Keratinocyte (primary cell): ENCODE measurements at regions not wholly inside any gene's neighbourhood (a gene's known extent, or its start where the extent isn't known, plus 50 kb on each side); places are given as distances from the start of the nearest gene placed in this dataset.

Experiments used
- DNase-seq: peaks from one replicate; pipeline ENCODE4 v3.0.0-alpha.2; 2011; ENCODE audit warnings: low read depth, missing footprints, low spot score
- FAIRE-seq: peaks from 2 replicates; lab custom pipeline; 2011; peaks lifted over from hg19 to GRCh38; lab: Jason Lieb, UNC
- H2AFZ ChIP-seq: 2 replicates; pipeline ENCODE4 v1.6.0; 2012; ENCODE audit warnings: low read length, control low read depth, inconsistent platforms; ENCODE audit not compliant: control insufficient read depth
- H3K27ac ChIP-seq: 2 replicates; pipeline ENCODE4 v1.5.1; 2011; ENCODE audit warnings: low read length; ENCODE audit not compliant: control insufficient read depth, insufficient read depth
- H3K27me3 ChIP-seq: 3 replicates; pipeline ENCODE4 v1.6.0; 2011; ENCODE audit warnings: low read length; ENCODE audit not compliant: control insufficient read depth, insufficient read depth; ENCODE audit errors: extremely low read depth
- H3K36me3 ChIP-seq, 2 experiments: 2 replicates in 1 of 2; 3 replicates in 1 of 2; pipeline ENCODE4 v1.5.1; 2011; ENCODE audit warnings: low read length in 2 of 2, mild to moderate bottlenecking in 1 of 2; ENCODE audit not compliant: control insufficient read depth in 2 of 2, insufficient read depth in 2 of 2; ENCODE audit errors: extremely low read depth in 1 of 2
- H3K4me1 ChIP-seq: 3 replicates; pipeline ENCODE4 v1.5.1; 2011; ENCODE audit warnings: low read length; ENCODE audit not compliant: control insufficient read depth, insufficient read depth; ENCODE audit errors: extremely low read depth
- H3K4me2 ChIP-seq: 3 replicates; pipeline ENCODE4 v1.6.0; 2011; ENCODE audit warnings: low read depth, low read length; ENCODE audit not compliant: control insufficient read depth, insufficient read depth; ENCODE audit errors: extremely low read depth
- H3K4me3 ChIP-seq, 3 experiments: fragments of 200-600 bp in 1 of 3; sonication (generic) in 1 of 3; 2 replicates in 2 of 3; 3 replicates in 1 of 3; pipeline ENCODE4 v1.5.1; 2011 to 2016; ENCODE audit warnings: low read length in 3 of 3, mild to moderate bottlenecking in 3 of 3, control low read depth in 2 of 3, inconsistent platforms in 1 of 3, low read depth in 1 of 3, mixed read lengths in 1 of 3, mixed run types in 1 of 3, moderate library complexity in 1 of 3; ENCODE audit not compliant: control insufficient read depth in 2 of 3, insufficient read depth in 2 of 3; ENCODE audit errors: extremely low read depth in 1 of 3
- H3K79me2 ChIP-seq: 2 replicates; pipeline ENCODE4 v1.6.0; 2012; ENCODE audit warnings: low read length; ENCODE audit not compliant: control insufficient read depth, insufficient read depth
- H3K9ac ChIP-seq: 3 replicates; pipeline ENCODE4 v1.6.0; 2011; ENCODE audit warnings: low read length; ENCODE audit not compliant: control insufficient read depth, insufficient read depth; ENCODE audit errors: extremely low read depth
- H3K9me1 ChIP-seq: 3 replicates; pipeline ENCODE4 v1.6.0; 2011; ENCODE audit warnings: low read length; ENCODE audit not compliant: control insufficient read depth, insufficient read depth; ENCODE audit errors: extremely low read depth
- H3K9me3 ChIP-seq: 2 replicates; pipeline ENCODE4 v1.5.1; 2012; ENCODE audit warnings: low read depth, low read length; ENCODE audit not compliant: control insufficient read depth
- H4K20me1 ChIP-seq: 3 replicates; pipeline ENCODE4 v1.6.0; 2011; ENCODE audit warnings: low read length; ENCODE audit not compliant: control insufficient read depth, insufficient read depth; ENCODE audit errors: extremely low read depth
- EZH2 ChIP-seq: IDR thresholded peaks from one replicate; pipeline ENCODE4 v1.6.1; 2012; ENCODE audit warnings: inconsistent platforms, mild to moderate bottlenecking, low read length, moderate library complexity
- dilution Hi-C: fragments of 300-500 bp; cut with MboI; formaldehyde crosslinking; loops from one replicate; pipeline ENCODE4 v1.7.0; 2020; ENCODE audit warnings: low sequenced_read_pairs; ENCODE audit not compliant: extremely low pct_ligation_motif_present
- TF ChIP-seq, protein P1 (sequence below), 3 experiments: IDR thresholded peaks in 1 of 3; conservative IDR thresholded peaks in 1 of 3; optimal IDR thresholded peaks in 1 of 3; 2 replicates in 2 of 3; 3 replicates in 1 of 3; pipeline versions ENCODE3 to v1.5.1; 2011; ENCODE audit warnings: low read length in 3 of 3, mild to moderate bottlenecking in 3 of 3, moderate library complexity in 2 of 3, control low read depth in 1 of 3, inconsistent platforms in 1 of 3; ENCODE audit not compliant: insufficient read depth in 2 of 3; ENCODE audit errors: extremely low read depth in 1 of 3

DNA sequence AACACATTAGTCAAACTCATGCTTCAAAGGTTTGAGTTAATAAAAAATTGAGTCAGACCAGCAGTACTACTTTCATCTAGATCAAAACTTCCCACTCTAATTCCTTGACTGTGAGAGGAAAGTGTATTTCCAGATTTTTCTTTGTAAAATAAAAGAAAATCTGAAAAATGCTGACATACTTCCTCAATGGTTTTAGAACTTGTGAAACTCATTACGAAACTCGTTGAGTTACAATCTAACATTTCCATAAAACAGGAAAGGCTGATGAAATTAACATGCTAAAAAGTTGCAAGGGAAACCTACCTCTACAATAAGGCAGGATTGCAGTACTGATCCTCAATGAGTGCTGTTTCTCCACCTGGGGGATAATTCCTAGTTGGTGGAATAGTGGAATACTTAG, 217.8 kb upstream of the HCCS start:
- Histone ChIP-seq H3K79me2 (no peaks in the 10 kb centered on the region), H3K9me3 (no peaks in the 10 kb centered on the region), H3K27me3 (no peaks in the 10 kb centered on the region), H3K4me3 (no peak overlapping the region), H3K4me1 (no peaks in the 10 kb centered on the region), H3K27ac (no peak overlapping the region), H3K36me3 (no peaks in the 10 kb centered on the region), H2AFZ (no peak overlapping the region), H3K4me2 (no peak overlapping the region), H3K9me1 (no peaks in the 10 kb centered on the region), H4K20me1 (no peaks in the 10 kb centered on the region), H3K9ac (no peak overlapping the region)
- no peak for TF ChIP-seq EZH2
- TF ChIP-seq, protein P1, sequence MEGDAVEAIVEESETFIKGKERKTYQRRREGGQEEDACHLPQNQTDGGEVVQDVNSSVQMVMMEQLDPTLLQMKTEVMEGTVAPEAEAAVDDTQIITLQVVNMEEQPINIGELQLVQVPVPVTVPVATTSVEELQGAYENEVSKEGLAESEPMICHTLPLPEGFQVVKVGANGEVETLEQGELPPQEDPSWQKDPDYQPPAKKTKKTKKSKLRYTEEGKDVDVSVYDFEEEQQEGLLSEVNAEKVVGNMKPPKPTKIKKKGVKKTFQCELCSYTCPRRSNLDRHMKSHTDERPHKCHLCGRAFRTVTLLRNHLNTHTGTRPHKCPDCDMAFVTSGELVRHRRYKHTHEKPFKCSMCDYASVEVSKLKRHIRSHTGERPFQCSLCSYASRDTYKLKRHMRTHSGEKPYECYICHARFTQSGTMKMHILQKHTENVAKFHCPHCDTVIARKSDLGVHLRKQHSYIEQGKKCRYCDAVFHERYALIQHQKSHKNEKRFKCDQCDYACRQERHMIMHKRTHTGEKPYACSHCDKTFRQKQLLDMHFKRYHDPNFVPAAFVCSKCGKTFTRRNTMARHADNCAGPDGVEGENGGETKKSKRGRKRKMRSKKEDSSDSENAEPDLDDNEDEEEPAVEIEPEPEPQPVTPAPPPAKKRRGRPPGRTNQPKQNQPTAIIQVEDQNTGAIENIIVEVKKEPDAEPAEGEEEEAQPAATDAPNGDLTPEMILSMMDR (optimal IDR thresholded peaks at IDR 0.05 in 1 of 3, IDR thresholded peaks at IDR 0.05 in 1 of 3, conservative IDR thresholded peaks at IDR 0.05 in 1 of 3; ENCODE audit: extremely low read depth in 1 of 3, insufficient read depth in 2 of 3, low read length in 3 of 3) = no peak
- dilution Hi-C loops = no loop called here
- DNase-seq = no peak
- FAIRE-seq = no peak

DNA sequence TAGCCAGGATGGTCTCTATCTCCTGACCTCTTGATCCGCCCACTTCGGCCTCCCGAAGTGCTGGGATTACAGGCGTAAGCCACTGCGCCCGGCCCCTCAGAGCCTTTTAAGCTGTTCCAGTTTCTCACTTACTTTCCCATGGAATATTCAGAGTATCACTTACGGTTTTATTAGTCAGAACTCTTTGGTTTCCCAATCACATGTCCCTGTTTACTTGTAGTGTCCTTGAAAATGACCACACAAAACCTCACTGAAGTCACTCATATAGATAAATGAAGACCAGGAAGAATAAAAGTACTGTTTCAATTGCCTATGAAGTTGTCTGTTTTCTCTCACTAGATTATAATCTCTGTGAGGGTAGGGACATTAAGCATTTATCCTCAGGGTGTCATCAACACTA, 217.2 kb upstream of the HCCS start:
- no peak overlapping the region for H2AFZ ChIP-seq
- no peak for FAIRE-seq
- dilution Hi-C loops = no loop called here
- H3K27ac ChIP-seq = no peak overlapping the region
- no peak overlapping the region for H3K4me2 ChIP-seq
- TF ChIP-seq, protein P1 (optimal IDR thresholded peaks at IDR 0.05 in 1 of 3, IDR thresholded peaks at IDR 0.05 in 1 of 3, conservative IDR thresholded peaks at IDR 0.05 in 1 of 3; ENCODE audit: extremely low read depth in 1 of 3, insufficient read depth in 2 of 3, low read length in 3 of 3) = no peak
- no peak for TF ChIP-seq EZH2
- no peak overlapping the region for H3K4me3 ChIP-seq
- H3K9me3 ChIP-seq = no peaks in the 10 kb centered on the region
- no peaks in the 10 kb centered on the region for H3K79me2 ChIP-seq
- H3K36me3 ChIP-seq = no peaks in the 10 kb centered on the region
- no peak overlapping the region for H3K9ac ChIP-seq
- no peaks in the 10 kb centered on the region for H3K9me1 ChIP-seq
- H4K20me1 ChIP-seq = no peaks in the 10 kb centered on the region
- H3K4me1 ChIP-seq = no peaks in the 10 kb centered on the region
- DNase-seq = no peak
- H3K27me3 ChIP-seq = no peaks in the 10 kb centered on the region
